HUDEP-2 (cell line): ENCODE measurements at regions not wholly inside any gene's neighbourhood (a gene's known extent, or its start where the extent isn't known, plus 50 kb on each side); places are given as distances from the start of the nearest gene placed in this dataset.
"Not testable (repeated sequence)": the region's sequence is repeated elsewhere in the genome, so short reads cannot be mapped to it uniquely, and the experiment has no call there.

Experiments
- DNase-seq, 76 experiments: peaks; one replicate each; lab custom pipeline; 2025; ENCODE audit not compliant: unreplicated experiment in 76 of 76; lab: John Stamatoyannopoulos, UW

DNA sequence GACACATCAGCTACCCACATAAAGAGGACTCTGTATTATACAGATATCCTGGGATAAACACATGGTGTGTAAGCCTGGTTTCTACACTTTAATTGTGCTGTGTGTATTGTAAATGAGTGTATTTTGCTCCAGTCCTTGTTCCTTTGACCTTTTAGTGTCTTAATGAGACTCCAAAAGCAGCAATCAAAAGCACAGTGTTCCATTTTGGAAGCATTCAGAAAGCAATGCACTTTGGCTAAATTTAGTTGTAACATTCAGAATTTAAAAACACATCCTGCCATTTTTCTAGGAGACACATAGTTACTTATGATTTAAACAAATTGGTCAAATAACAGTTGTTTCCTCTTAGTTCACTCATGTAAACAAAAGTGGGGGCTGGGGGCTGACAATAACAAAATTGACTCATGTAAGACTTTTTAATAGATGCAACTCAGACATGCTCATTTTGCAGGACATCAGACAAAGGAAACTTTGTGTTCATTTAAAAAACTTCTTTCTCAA is 122.2 kb downstream of the GPR37 start:
- DNase-seq, result no peak

DNA sequence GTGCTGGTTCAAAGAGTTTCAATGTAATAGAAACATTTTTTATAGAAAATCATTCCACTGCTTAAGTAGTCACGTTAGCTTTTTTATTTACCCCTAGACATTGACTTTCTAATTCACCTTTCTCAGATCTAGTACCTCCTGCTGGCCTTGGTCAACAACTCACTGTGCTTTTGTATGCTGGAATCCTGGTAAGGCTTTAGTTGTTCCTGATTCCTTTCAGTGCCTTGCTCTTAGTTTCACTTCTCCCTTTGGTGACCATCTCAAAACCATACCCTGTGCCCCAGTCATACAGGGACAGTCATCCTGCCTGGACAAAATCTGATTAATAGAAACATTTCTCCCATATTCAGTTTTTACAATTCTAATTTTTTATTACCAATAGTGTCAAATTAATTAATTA is 130.2 kb downstream of the GPR37 start:
- DNase-seq, result no peak

DNA sequence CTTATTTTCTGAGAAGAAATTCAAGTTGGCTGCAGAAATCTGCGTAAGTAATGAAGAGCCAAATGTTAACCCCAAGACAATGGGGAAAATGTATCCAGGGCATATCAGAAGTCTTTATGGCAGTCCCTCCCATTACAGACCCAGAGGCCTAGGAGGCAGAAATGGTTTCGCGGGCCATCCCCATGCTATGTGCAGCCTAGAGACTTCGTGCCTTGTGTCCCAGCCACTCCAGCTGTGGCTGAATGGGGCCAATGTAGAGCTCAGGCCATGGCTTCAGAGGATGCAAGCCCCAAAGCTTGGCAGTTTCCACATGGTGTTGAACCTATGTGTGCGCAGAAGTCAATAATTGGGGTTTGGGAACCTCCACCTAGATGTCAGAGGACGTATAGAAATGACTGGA is 131.9 kb downstream of the GPR37 start:
- no peak for DNase-seq

DNA sequence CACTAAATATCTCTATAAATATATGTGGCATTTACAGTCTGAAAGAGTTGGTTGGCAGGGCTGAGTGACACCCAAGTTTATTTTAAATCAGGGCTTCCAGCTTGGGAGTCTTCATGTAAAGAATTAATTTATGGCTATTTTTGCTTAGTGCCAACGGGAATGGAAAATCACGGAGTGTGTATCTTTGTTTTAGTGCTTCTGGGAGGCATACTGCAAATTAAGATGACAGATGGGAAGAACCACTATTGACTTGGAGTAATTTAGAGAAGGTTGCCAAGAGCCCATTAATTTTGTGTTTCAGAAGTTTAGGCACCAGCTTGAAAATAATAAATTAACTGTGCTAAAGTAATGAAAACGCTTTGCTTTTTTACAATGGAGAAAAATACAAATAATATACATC is 135.2 kb downstream of the GPR37 start:
- no peak for DNase-seq

DNA sequence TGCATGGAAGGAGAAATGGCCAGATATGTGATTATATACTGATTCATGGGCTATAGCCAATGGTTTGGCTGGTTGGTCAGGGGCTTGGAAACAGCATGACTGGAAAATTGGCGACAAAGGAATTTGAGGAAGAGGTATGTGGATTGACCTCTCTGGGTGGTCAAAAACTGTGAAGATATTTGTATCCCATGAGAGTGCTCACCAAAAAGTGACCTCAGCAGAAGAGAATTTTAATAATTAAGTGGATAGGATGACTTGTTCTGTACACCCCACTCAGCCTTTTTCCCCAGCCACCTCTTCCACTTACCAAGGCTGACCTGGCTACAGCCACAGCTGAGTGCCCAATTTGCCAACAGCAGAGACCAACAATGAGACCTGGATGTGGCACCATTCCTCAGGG is 146.7 kb downstream of the GPR37 start:
- no peak for DNase-seq

DNA sequence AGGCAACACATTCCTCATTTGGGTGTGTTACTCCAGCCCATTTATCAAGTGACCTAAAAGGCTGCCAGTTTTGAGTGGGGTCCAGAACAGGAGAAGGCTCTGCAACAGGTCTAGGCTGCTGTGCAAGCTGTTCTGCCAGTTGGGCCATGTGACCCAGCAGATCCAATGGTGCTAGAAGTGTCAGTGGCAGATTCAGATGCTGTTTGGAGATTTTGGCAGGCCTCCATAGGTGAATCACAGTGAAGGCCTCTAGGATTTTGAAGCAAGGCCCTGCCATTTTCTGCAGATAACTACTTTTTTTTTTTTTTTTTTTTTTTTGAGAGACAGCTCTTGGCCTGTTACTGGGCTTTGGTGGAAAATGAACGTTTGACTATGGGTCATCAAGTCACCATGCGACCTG is 147.5 kb downstream of the GPR37 start:
- DNase-seq, result not testable (repeated sequence)

DNA sequence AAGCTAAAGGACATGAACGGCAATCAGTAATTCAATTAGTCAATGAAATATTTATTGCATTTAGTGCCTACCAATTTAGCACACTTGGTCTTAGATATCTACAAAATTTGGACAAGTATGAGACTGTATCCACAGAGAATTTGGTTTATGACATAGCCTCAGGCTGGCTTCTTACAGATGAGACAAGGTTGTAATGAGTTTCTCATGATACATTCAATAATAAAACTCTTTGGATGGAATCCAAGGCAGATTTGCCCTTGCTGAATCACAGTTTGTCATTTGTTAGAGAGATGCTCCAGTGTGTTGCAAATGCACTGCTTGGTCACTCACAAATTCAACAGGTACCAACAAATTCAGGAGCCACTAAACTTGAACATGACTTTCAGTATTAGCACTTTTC is 162.5 kb downstream of the GPR37 start:
- DNase-seq, result no peak

DNA sequence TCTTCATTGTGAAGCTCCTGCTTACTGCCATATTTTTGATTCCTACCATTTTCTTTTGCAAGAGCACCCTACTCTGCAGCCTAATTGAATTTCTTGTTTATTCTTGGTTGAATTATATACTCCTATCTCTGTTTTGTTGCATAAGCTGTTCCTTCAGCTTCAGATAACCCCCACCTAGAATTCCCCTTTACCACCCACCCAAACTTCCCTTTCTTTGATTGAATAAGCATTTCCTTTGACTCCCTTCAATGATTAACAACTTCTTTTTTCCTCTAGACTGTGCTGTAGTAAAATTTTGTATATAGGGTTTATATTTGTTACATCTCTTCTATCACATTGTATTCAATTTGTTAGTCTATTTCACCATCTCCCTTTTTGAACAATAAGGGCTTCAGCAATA is 168.1 kb downstream of the GPR37 start:
- no peak for DNase-seq

DNA sequence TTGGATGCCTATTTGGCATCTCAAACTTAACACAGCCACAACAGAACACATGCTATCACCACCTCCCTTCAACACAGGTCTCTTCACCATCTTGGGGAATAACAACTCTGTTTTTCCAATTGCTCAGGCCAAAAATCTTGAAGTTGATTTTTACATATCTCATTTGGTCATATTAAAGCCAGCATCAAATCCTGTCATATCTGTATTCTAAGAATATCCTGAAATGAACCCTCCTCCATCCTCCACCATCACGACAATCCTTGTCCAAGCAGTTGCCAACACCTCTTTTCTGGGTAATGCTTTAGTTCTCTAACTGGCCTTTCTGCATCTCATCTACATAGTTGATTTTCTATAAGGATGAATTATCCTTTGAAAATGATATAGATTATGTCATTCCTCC is 168.7 kb downstream of the GPR37 start:
- DNase-seq, result no peak

DNA sequence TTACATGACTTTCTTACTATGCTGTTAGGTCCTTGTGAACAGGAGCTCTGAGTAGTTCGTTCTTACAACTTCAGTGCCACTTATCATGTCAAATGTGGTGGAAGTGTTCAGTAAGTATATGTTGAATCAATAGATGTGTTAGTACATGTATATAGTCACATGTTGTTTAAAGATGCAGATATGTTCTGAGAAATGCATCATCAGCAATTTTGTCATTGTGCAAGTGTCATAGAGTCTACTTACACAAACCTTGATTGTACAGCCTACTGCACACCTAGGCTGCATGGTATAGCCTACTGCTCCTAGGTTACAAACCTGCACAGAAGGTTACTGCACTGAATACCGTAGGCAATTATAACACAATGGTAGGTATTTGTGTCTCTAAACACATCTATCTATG is 174.8 kb downstream of the GPR37 start:
- DNase-seq, result no peak

DNA sequence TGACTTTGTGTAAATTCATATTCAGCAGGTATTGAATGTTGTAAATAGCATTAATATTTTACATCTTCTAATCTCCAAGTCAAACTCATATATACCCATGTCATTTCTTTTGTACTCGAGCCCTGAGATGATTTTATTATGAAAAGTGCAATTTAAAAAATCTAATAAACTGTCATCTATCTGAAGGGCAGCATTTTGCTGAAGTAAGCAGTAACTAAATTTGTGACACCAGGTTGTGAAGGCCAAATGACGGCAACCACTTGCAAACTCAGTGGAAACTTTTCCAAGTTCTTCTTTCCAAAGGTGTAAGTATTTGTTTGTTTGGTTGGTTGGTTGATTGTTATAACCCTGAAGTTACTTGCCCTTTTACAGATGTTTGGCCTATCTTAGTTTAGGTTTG is 188.3 kb downstream of the GPR37 start:
- no peak for DNase-seq

DNA sequence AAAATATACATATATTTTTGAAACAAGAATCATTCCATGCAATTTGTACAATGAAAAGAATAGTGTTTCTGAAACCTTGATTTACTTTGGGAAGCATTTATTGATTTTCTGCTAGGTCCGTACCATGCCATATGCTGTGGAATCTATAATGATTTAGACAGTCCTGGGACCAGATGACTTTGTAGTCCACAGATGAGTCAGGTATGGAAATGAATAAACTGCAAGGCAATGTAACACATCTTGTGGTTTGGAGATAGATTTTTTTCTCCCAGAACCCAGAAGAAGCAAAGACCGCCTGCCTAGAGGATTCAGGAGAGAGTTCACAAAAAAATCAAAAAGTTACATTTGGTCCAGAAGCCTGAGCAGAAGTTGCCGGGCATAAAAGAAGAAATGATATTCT is 190.4 kb downstream of the GPR37 start:
- DNase-seq, result no peak

DNA sequence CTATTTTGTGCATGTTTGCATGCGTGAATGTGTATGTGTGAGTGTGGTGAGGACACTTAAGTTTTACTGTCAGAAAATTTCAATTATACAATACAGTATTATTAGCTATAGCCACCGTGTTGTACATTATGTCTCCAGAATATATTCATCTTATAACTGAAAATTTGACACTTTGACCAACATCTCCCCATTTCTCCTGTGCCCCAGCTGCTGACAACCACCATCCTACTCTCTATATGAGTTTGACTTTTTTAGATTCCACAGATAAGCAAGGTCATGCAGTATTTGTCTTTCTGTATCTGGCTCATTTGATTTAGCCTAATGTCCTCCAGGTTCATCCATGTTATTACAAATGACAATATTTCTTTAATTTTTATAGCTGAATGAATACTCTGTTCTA is 195.0 kb downstream of the GPR37 start:
- DNase-seq, result no peak

DNA sequence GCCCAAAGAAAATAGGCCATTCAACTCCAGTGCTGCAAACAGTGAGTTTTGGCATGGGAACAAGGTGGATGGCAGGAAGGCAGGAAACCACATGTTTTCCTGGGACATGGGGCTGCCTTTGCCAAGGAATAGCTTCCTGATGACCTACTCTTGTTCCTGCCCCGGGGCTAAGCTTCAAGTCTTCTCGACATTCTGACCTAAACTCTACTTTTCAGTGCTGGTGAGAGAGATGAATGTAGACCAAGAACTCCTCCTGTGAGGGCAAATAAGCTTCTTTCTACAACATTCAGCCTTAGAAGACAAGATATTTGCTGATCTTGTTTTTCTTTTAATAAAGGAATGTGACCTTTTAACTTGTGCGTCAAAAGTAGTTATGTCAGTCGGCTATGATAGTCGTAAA is 199.0 kb downstream of the GPR37 start:
- no peak for DNase-seq

DNA sequence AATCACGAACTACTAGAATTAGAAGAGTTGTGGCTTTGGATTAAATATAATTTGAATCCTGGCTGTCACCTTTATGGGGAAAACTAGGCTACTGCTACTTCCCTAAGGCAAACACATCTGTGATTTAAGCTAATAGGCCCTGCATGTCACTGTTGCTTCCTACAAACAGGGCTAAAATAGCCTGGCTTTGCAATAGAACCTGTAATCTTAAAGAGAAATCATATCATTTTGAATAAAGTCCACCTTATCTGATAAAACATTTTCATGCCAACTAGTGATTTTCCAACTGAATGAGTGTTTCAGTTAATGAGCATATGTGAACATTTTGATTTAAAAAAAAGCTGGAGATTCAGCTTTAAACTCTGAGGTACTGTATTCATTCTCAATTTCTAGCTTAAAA is 208.0 kb downstream of the GPR37 start:
- DNase-seq, result no peak

DNA sequence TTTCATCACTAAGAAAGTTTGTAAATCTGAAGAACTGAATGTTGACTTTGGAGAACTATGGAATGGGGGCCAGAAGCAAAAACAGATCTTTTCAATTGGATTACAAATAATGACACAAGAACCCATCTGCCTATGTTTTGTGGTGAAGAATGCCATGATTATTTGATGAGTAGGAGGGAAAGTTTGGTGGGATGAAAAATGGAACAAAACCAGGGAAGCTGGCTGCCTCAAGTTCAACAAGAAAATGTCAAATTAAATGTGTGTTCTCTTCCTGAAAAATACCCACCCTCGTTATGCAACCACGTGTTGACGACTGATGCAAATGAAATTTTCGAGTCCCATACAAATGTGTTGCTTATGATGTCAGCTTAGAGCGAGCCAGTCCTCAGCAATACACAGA is 208.5 kb downstream of the GPR37 start:
- DNase-seq, result no peak

DNA sequence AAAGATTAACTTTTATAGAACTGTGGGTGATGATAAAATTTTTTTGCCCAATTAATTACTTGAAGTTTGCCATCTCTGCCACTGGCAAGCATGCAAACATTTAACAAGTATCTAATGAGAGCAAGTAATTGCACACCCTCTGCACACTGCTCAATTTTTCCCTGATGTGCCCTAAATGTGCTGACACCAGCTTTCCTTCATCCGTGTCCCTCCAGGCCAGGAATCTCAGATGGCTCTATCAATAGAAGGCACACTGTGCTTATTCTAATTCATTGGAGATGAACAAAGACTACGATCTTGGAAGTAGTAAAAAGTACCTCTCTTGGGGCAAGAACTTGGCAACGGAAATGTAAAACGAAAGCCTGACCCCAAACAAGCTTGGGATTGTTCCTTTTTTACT is 212.1 kb downstream of the GPR37 start:
- DNase-seq, result no peak

DNA sequence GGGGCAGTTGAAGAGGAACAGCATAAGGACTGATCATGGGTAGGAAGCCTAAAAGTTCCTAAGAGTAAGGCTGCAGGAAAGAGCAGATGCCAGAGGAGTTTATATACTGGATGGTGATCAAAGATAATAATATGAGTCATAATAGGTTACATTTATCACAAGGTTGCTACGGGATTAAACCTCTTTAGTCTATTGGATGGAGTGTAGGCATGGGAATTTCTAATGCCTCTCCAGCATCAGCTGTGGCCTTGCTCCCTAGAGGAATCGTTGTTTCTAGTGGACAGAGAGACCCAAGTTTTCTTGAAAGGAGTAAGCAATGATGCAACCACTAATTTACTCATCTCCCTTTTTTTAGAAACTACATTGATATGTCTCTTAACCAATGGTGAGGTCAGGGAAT is 213.4 kb downstream of the GPR37 start:
- no peak for DNase-seq

DNA sequence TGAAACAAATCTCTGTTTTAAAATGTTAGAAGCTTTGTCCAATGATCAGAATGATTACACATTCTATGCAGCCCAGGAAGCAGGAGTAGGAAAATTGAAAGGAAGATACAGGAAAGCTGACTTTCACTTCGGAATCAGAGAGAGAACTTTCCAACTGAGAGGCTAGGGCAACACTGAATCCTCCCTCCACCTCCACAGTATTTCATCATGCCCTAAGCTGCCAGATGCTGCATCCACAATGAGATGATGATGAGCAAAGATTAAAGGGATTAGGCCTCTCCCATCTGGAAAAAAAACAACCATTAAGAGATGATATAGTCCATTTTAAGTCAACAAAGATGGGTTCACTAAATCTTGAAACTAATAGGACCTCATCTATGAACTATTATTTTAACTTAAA is 215.6 kb downstream of the GPR37 start:
- no peak for DNase-seq

DNA sequence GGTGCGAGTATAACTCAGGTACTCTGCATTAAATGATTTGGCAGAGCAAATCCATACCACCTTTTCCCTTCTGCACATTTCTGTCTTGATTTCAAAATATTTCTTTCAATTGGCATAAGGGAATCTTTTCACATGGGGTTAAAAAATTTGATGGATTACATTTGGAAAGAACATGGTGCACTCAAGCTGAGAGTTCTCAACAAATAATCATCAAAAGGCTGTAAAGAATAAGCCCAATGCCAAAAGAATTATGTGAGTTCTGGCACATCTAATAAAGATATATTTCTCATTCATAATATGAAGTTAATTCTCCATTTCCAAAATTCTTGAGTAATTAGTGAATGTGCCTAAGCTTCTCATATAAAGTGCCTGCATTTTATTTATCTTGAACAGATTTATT is 223.1 kb downstream of the GPR37 start:
- DNase-seq, result no peak

DNA sequence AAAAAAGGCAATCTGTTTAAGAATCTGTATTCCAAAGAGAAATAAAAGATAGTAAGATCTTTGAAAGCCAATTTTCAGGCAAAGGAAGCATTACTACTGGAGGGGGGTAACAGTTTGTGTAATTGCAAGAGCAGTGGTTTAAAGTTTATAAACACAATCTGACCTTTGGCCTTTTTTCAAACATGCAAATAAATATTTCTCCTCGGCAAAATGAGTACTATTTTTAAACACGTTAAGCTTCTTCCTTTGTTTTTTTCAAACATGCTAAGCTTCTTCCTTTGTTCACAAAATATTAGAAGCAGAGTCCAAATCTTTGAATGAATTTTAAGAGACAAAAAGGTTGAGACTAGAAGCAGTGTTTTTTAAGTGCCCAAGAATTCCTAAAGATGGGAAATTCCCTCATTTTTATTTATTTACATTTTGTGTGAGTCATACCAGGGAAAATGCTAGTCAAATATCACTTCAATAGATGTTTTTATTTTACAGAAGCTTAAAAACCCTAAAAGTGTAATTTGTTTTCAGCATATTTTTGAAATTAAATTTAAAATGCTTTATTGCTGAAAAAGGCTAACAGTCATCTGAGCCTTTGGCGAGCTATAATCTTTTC is 229.3 kb downstream of the GPR37 start:
- DNase-seq, result no peak

DNA sequence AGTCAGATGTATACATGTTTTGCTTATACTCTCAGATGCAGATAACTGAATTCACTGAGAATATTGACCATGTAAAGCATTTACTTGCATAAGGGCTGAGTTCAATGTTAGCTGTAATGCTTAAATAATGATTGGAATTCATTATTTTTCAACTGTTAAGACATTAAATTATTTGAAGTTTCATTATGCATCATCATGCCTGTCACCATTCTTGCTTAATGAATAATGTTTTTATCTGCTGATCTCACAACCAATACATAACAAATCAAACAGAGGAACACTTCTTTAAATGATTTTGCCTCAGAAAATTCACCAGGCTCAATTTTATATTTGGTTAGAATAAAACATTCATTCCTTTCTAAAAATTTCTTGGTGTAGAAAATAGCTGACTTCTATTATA is 233.4 kb downstream of the GPR37 start:
- no peak for DNase-seq

DNA sequence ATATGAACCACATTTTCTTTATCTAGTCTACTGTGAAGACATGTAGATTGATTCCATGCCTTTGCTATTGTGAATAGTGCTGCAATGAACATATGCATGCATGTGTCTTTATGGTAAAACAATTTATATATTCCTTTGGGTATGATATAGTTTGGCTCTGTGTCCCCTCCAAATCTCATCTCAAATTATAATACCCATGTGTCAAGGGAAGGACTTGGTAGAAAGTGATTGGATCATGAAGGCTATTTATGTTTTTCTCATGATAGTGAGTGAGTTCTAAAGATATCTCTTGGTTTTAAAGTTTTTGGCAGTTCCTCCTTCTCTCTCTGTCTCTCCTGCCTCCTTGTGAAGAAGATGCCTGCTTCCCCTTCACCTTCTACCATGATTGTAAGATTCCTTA is 248.7 kb downstream of the GPR37 start:
- no peak for DNase-seq
